Heart left ventricle (tissue), 16 donors: ENCODE measurements at regions not wholly inside any gene's neighbourhood (a gene's known extent, or its start where the extent isn't known, plus 50 kb on each side); places are given as distances from the start of the nearest gene placed in this dataset.

Source experiments
- ATAC-seq, 4 donors: fragments of 200-7000 bp; cut with Tn5 transposase; one replicate each; pipeline ENCODE4 v1.9.1; 2020 to 2022; ENCODE audit warnings: moderate library complexity in 4 of 4, mild to moderate bottlenecking in 3 of 4, moderate number of reproducible peaks in 1 of 4
- DNase-seq, 5 donors: peaks; one replicate each; pipeline ENCODE4 v3.0.0-alpha.2; 2020
- H3K27ac ChIP-seq, 12 donors: fragments of 200-600 bp; sonication (generic) in 4 of 12; one replicate each; pipeline versions ENCODE4 v1.5.0 to v1.8.0; 2016 to 2022; ENCODE audit warnings: mild to moderate bottlenecking in 2 of 12
- H3K27me3 ChIP-seq, 9 donors: fragments of 200-600 bp; sonication (generic) in 2 of 9; one replicate each; pipeline versions ENCODE4 v1.5.1 to v1.8.0; 2016 to 2022; ENCODE audit warnings: mild to moderate bottlenecking in 3 of 9
- H3K36me3 ChIP-seq, 9 donors: fragments of 200-600 bp; sonication (generic) in 2 of 9; one replicate each; pipeline versions ENCODE4 v1.5.0 to v1.8.0; 2018 to 2022; ENCODE audit warnings: mild to moderate bottlenecking in 2 of 9
- H3K4me1 ChIP-seq, 12 donors: fragments of 200-600 bp; sonication (generic) in 4 of 12; one replicate each; pipeline versions ENCODE4 v1.5.0 to v1.8.0; 2016 to 2022; ENCODE audit warnings: mild to moderate bottlenecking in 3 of 12
- H3K4me3 ChIP-seq, 12 donors: fragments of 200-600 bp; sonication (generic) in 4 of 12; one replicate each; pipeline versions ENCODE4 v1.5.0 to v1.8.0; 2017 to 2022; ENCODE audit warnings: mild to moderate bottlenecking in 9 of 12, moderate library complexity in 4 of 12
- H3K9me3 ChIP-seq, 12 donors: fragments of 200-600 bp; sonication (generic) in 4 of 12; one replicate each; pipeline versions ENCODE4 v1.5.0 to v1.8.0; 2016 to 2022; ENCODE audit warnings: mild to moderate bottlenecking in 1 of 12
- CTCF ChIP-seq, 12 donors: fragments of 200-600 bp; sonication (generic) in 4 of 12; IDR thresholded peaks; one replicate each; pipeline versions ENCODE4 v1.5.0 to v1.8.0; 2018 to 2022; ENCODE audit warnings: antibody characterized with exemption in 12 of 12, mild to moderate bottlenecking in 5 of 12
- POLR2A ChIP-seq, 2 donors: fragments of 450-650 bp; IDR thresholded peaks; one replicate each; pipeline ENCODE4 v1.6.1; 2017; ENCODE audit warnings: antibody characterized with exemption in 2 of 2, mild to moderate bottlenecking in 2 of 2, moderate library complexity in 2 of 2
- WGBS, 4 donors: extraction: QIAGEN DNeasy Blood & Tissue Kit in 2 of 4; methylation state at CpG; one replicate each; pipeline versions ENCODE4 v1.1.5 to v1.1.7; 2013 to 2018; 5-methylcytosine and 5-hydroxymethylcytosine counted together
- intact Hi-C, 10 donors: fragments of 100-400 bp; cut with DNase I; formaldehyde crosslinking; loops; one replicate each; pipeline versions ENCODE4 v1.11.1 to v1.14.2; 2022
- donor health status: ischemic (EF 13 %, LVEDD 7.1; RV severe dilation, severe dysfunction).
- donor health status: healthy with polysubstance abuse.
- donor health status: DM: no; HTN: yes; CAD: no.
- donor health status: DM: no; HTN: no; CAD: no.
- donor health status: ischemic (EF 25% LVEDD 6.9; RV normal size, moderate dysfunction).
- donor health status: ischemic (EF 25% LVEDD 5.7; RV mildly dilated, moderate dysfunction).
- donor health status: healthy.
- donor health status: DM: yes; HTN: yes; CAD: no.
- donor health status: ischemic (EF 35%, LVEDD 5.7; RV mildly dilated, moderate dysfunction).
- donor health status: nonischemic (EF 11% LVEDD 7.7; RV severe dilation, severe dysfunction).
- donor health status: DM: yes; HTN: yes; CAD: no.
- donor health status: PGD.
- donor health status: ischemic (EF 29% LVEDD 5.4; RV normal size, mild dysfunction).
- donor health status: nonischemic (EF 23%, LVEDD 6.1; RV moderate dilation, normal function).

GRCh38 chr3:145383416-145383815 lies 777.6 kb downstream of the PLOD2 start:
- intact Hi-C loops, result no loop called here
- ATAC-seq (no peak), DNase-seq (no peak)
- 81 to 89% (median 83%) methylated on average over 3 of the region's 3 CpGs for WGBS, 4 donors
- no peaks in the 10 kb centered on the region for H3K4me1 ChIP-seq
- H3K27ac ChIP-seq, result no peak overlapping the region
- TF ChIP-seq CTCF (IDR thresholded peaks at IDR 0.05) (no peak), POLR2A (IDR thresholded peaks at IDR 0.05) (no peak)
- no peaks in the 10 kb centered on the region for H3K36me3 ChIP-seq
- H3K27me3 ChIP-seq, result no peaks in the 10 kb centered on the region
- peaks cover 0 to 9% (median 0%) of the 10 kb centered on the region in 12 donors for H3K9me3 ChIP-seq
- H3K4me3 ChIP-seq, result no peak overlapping the region

DNA sequence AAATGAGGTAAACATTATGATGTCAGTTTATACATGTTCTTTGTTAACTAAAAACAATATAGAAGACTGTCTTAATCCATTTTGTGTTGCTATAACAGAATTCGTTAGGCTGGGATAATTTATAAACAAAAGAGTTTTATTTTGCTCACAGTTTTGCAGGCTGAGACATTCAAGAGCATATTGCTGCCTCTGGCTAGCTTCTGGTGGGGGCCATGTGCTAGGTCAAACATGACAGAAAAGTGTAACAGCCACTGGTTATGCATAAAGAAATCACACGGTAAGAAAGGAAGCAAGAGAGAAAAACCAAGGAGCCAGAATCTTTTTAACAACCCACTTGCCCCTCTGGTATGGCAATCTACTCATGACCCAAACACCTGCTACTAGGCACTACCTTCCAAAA lies 776.7 kb downstream of the PLOD2 start:
- Histone ChIP-seq H3K27ac (no peak overlapping the region), H3K9me3 (peaks cover 0 to 15% (median 3%) of the 10 kb centered on the region in 12 donors), H3K4me3 (no peak overlapping the region), H3K36me3 (no peaks in the 10 kb centered on the region), H3K27me3 (no peaks in the 10 kb centered on the region), H3K4me1 (no peaks in the 10 kb centered on the region)
- intact Hi-C loops, result no loop called here
- no peak for ATAC-seq
- TF ChIP-seq POLR2A (IDR thresholded peaks at IDR 0.05) (no peak), CTCF (IDR thresholded peaks at IDR 0.05) (no peak)
- WGBS, 4 donors, result 64 to 75% (median 72%) methylated on average over 2 of the region's 2 CpGs
- DNase-seq, result no peak

- Histone ChIP-seq H3K9me3 (peaks cover 0 to 21% (median 11%) of the 10 kb centered on the region in 12 donors), H3K4me3 (no peak overlapping the region), H3K36me3 (no peaks in the 10 kb centered on the region), H3K27me3 (no peaks in the 10 kb centered on the region), H3K4me1 (no peaks in the 10 kb centered on the region), H3K27ac (no peak overlapping the region)
- ATAC-seq (no peak), DNase-seq (no peak)
- TF ChIP-seq CTCF (IDR thresholded peaks at IDR 0.05) (no peak), POLR2A (IDR thresholded peaks at IDR 0.05) (no peak)
- intact Hi-C loops, result no loop called here
Observed at GRCh38 chr3:145387211-145387610, 773.8 kb downstream of the PLOD2 start.

GRCh38 chr3:145395421-145395820 lies 765.6 kb downstream of the PLOD2 start:
- Histone ChIP-seq H3K36me3 (no peaks in the 10 kb centered on the region), H3K27ac (no peak overlapping the region), H3K27me3 (no peaks in the 10 kb centered on the region), H3K4me3 (no peak overlapping the region), H3K4me1 (no peaks in the 10 kb centered on the region), H3K9me3 (peaks cover 0 to 3% (median 0%) of the 10 kb centered on the region in 12 donors)
- WGBS, 4 donors, result 68 to 88% (median 82%) methylated on average over 7 to 8 of the region's 8 CpGs
- DNase-seq, result no peak
- no peak for TF ChIP-seq CTCF (IDR thresholded peaks at IDR 0.05)
- TF ChIP-seq POLR2A (IDR thresholded peaks at IDR 0.05), result no peak
- no peak for ATAC-seq
- intact Hi-C loops, result no loop called here
